ENCODE measurements at regions not wholly inside any gene's neighbourhood (a gene's known extent, or its start where the extent isn't known, plus 50 kb on each side); places are given as distances from the start of the nearest gene placed in this dataset.

DNA sequence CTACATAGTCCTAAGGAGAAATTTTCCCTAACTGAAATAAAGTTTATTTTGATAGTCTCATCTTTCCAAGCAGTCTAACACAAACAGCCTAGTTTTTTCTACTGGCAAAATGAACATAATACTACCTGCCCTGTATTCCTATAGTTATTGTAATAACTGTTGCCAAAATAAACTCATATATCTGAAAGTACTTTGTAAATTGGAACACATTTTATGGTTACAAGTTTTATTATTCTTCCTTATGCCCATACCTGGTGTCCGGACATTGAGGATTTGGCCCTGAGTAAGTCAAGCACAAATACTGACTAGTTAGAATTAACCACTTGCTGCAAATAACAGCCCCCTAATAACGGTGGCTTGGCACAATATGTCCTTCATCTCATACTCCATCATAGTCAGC is 120.4 kb upstream of the TOM1L1 start:
- Histone ChIP-seq H3K27ac (ENCODE audit: insufficient read depth, low read length) (no peak overlapping the region), H3K36me3 (ENCODE audit: control insufficient read depth, insufficient read depth, low read length) (no peaks in the 10 kb centered on the region), H3K27me3 (ENCODE audit: control insufficient read depth, insufficient read depth, low read length) (no peaks in the 10 kb centered on the region), H3K4me3 (replicated peaks in 1 of 4; ENCODE audit: control extremely low read depth in 1 of 4, insufficient read depth in 1 of 4, low read depth in 3 of 4, low read length in 4 of 4) (no peak overlapping the region), H2AFZ (ENCODE audit: low read length) (no peak overlapping the region), H3K79me2 (ENCODE audit: control insufficient read depth, insufficient read depth, low read length) (no peaks in the 10 kb centered on the region), H3K9ac (ENCODE audit: insufficient read depth, low read length) (no peak overlapping the region), H4K20me1 (ENCODE audit: control insufficient read depth, extremely low read depth, insufficient read depth, low read length) (no peaks in the 10 kb centered on the region), H3K4me2 (ENCODE audit: extremely low read depth, insufficient read depth, low read length) (no peak overlapping the region), H3K4me1 (ENCODE audit: control insufficient read depth, extremely low read depth, insufficient read depth, low read length) (no peaks in the 10 kb centered on the region), H3K9me3 (ENCODE audit: control insufficient read depth, insufficient read depth, low read depth, low read length) (no peaks in the 10 kb centered on the region)
- TF ChIP-seq EZH2 (IDR thresholded peaks at IDR 0.05; ENCODE audit: low read length, missing control alignments) = no peak
- TF ChIP-seq, protein P1, sequence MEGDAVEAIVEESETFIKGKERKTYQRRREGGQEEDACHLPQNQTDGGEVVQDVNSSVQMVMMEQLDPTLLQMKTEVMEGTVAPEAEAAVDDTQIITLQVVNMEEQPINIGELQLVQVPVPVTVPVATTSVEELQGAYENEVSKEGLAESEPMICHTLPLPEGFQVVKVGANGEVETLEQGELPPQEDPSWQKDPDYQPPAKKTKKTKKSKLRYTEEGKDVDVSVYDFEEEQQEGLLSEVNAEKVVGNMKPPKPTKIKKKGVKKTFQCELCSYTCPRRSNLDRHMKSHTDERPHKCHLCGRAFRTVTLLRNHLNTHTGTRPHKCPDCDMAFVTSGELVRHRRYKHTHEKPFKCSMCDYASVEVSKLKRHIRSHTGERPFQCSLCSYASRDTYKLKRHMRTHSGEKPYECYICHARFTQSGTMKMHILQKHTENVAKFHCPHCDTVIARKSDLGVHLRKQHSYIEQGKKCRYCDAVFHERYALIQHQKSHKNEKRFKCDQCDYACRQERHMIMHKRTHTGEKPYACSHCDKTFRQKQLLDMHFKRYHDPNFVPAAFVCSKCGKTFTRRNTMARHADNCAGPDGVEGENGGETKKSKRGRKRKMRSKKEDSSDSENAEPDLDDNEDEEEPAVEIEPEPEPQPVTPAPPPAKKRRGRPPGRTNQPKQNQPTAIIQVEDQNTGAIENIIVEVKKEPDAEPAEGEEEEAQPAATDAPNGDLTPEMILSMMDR (conservative IDR thresholded peaks at IDR 0.05 in 1 of 2, IDR thresholded peaks at IDR 0.05 in 1 of 2; ENCODE audit: low read depth in 1 of 2, low read length in 2 of 2) = no peak
- DNase-seq (ENCODE audit: low read depth in 2 of 2) = no peak

DNA sequence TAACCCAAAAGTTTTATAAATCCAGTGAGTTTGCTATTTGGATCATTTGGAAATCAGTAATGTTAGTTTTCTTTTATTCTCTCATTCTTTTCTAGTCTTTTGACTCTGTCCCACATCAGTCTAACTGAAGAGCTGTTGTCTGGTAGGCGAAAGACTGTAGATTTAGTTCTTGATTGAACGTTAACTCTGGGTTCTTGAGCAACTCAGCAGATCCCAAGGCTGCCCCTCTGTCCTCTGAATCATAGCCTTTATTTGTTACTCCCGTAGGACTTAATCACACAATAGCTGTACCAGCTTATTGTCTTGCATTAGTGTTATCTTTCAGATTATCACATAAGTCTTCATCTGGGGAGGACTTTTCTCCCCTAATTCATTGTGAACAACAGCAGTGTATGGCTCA is 119.3 kb upstream of the TOM1L1 start:
- no peak for DNase-seq (ENCODE audit: low read depth in 2 of 2)
- H2AFZ ChIP-seq (ENCODE audit: low read length) = no peak overlapping the region
- H4K20me1 ChIP-seq (ENCODE audit: control insufficient read depth, extremely low read depth, insufficient read depth, low read length) = no peaks in the 10 kb centered on the region
- no peaks in the 10 kb centered on the region for H3K79me2 ChIP-seq (ENCODE audit: control insufficient read depth, insufficient read depth, low read length)
- H3K4me2 ChIP-seq (ENCODE audit: extremely low read depth, insufficient read depth, low read length) = no peak overlapping the region
- H3K27me3 ChIP-seq (ENCODE audit: control insufficient read depth, insufficient read depth, low read length) = no peaks in the 10 kb centered on the region
- H3K4me3 ChIP-seq (replicated peaks in 1 of 4; ENCODE audit: control extremely low read depth in 1 of 4, insufficient read depth in 1 of 4, low read depth in 3 of 4, low read length in 4 of 4) = no peak overlapping the region
- no peak overlapping the region for H3K9ac ChIP-seq (ENCODE audit: insufficient read depth, low read length)
- TF ChIP-seq, protein P1 (conservative IDR thresholded peaks at IDR 0.05 in 1 of 2, IDR thresholded peaks at IDR 0.05 in 1 of 2; ENCODE audit: low read depth in 1 of 2, low read length in 2 of 2) = no peak
- no peak for TF ChIP-seq EZH2 (IDR thresholded peaks at IDR 0.05; ENCODE audit: low read length, missing control alignments)
- no peaks in the 10 kb centered on the region for H3K36me3 ChIP-seq (ENCODE audit: control insufficient read depth, insufficient read depth, low read length)
- no peaks in the 10 kb centered on the region for H3K9me3 ChIP-seq (ENCODE audit: control insufficient read depth, insufficient read depth, low read depth, low read length)
- H3K4me1 ChIP-seq (ENCODE audit: control insufficient read depth, extremely low read depth, insufficient read depth, low read length) = no peaks in the 10 kb centered on the region
- H3K27ac ChIP-seq (ENCODE audit: insufficient read depth, low read length) = no peak overlapping the region

DNA sequence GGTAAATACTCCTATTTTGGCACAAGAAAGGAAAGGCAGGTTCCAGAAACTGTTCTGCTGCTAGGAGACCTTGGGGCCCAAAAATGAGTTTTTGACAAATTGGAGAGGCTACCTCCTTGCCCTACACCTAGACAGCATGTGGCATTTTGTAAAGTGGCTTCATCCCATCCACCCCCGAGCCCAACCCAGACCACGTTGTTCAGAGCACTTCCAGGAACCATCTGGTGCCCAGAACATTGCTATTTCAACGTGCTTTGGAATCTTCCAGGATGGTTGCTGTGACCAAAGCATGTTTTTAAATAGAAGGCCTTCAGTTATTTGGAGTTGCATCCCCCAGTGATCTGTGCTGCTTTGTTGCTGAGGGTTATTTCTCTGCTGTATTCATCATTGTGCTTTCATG is 116.3 kb upstream of the TOM1L1 start:
- H3K9ac ChIP-seq (ENCODE audit: insufficient read depth, low read length) = no peak overlapping the region
- no peak overlapping the region for H3K4me3 ChIP-seq (replicated peaks in 1 of 4; ENCODE audit: control extremely low read depth in 1 of 4, insufficient read depth in 1 of 4, low read depth in 3 of 4, low read length in 4 of 4)
- H4K20me1 ChIP-seq (ENCODE audit: control insufficient read depth, extremely low read depth, insufficient read depth, low read length) = no peaks in the 10 kb centered on the region
- no peaks in the 10 kb centered on the region for H3K27me3 ChIP-seq (ENCODE audit: control insufficient read depth, insufficient read depth, low read length)
- no peak overlapping the region for H2AFZ ChIP-seq (ENCODE audit: low read length)
- no peaks in the 10 kb centered on the region for H3K4me1 ChIP-seq (ENCODE audit: control insufficient read depth, extremely low read depth, insufficient read depth, low read length)
- DNase-seq (ENCODE audit: low read depth in 2 of 2) = no peak
- H3K9me3 ChIP-seq (ENCODE audit: control insufficient read depth, insufficient read depth, low read depth, low read length) = no peaks in the 10 kb centered on the region
- H3K4me2 ChIP-seq (ENCODE audit: extremely low read depth, insufficient read depth, low read length) = no peak overlapping the region
- no peak overlapping the region for H3K27ac ChIP-seq (ENCODE audit: insufficient read depth, low read length)
- H3K79me2 ChIP-seq (ENCODE audit: control insufficient read depth, insufficient read depth, low read length) = no peaks in the 10 kb centered on the region
- no peaks in the 10 kb centered on the region for H3K36me3 ChIP-seq (ENCODE audit: control insufficient read depth, insufficient read depth, low read length)
- TF ChIP-seq, protein P1 (conservative IDR thresholded peaks at IDR 0.05 in 1 of 2, IDR thresholded peaks at IDR 0.05 in 1 of 2; ENCODE audit: low read depth in 1 of 2, low read length in 2 of 2) = no peak
- TF ChIP-seq EZH2 (IDR thresholded peaks at IDR 0.05; ENCODE audit: low read length, missing control alignments) = no peak
